Fibroblast of gingiva (primary cell): ENCODE measurements at regions not wholly inside any gene's neighbourhood (a gene's known extent, or its start where the extent isn't known, plus 50 kb on each side); places are given as distances from the start of the nearest gene placed in this dataset.
"Not testable (repeated sequence)": the region's sequence is repeated elsewhere in the genome, so short reads cannot be mapped to it uniquely, and the experiment has no call there.

ENCODE experiments used
- DNase-seq: peaks from one replicate; pipeline ENCODE4 v3.0.0-alpha.2; 2011; ENCODE audit warnings: low read depth

DNA sequence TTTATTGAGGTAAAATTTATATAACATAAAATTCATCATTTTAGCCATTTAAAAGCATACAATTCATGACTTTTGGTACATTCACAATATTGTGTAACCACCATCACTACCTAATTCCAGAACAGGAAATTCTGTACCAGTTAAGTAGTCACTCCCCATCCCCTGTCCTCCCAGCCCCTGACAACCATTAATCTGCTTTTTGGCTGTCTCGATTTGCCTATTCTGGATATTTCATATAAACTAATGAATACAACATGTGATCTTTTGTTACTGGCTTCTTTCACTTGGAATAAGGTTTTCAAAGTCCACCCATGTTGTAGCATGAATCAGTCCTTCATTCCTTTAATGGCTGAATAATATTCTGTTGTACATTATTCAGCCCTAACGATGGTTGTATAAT, 115.6 kb upstream of the KLF14 start:
- DNase-seq, result no peak

DNA sequence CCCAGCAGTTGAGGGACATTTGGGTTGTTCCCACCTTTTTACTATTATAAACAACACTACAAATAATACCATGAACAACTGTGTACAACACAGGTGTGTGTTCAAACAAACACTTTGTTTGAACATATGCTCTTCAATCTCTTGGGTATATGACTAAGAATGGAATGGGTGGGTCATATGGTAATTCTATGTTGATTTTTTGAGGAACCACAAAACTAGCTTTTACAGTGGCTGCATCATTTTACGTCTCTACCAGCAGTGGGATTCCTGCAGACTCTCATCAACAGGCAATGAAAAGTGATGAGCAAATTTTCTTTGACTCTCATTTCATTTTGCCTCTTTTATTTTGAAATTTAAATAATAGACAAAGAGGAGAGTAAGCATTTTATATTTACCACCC, 116.9 kb upstream of the KLF14 start:
- DNase-seq, result no peak

DNA sequence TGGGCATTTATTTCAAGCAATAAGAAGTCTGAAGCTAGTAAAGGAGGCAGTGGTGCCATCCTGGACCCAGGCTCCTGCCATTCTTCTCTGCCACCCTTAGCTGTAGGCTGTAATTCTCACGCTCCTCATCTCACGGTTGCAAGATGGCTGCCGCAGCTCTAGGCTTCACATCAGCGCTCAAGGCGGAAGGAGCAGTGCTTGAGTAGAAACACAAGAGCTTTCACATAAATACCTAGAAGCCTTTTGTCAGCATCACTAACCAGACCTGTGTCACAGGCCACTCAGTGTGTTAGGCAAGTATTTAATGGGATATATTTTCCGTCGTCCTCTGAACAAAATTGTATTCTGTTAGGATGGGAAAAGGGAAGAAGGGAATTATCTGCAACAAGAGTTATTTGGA, 118.9 kb upstream of the KLF14 start:
- DNase-seq, result no peak

DNA sequence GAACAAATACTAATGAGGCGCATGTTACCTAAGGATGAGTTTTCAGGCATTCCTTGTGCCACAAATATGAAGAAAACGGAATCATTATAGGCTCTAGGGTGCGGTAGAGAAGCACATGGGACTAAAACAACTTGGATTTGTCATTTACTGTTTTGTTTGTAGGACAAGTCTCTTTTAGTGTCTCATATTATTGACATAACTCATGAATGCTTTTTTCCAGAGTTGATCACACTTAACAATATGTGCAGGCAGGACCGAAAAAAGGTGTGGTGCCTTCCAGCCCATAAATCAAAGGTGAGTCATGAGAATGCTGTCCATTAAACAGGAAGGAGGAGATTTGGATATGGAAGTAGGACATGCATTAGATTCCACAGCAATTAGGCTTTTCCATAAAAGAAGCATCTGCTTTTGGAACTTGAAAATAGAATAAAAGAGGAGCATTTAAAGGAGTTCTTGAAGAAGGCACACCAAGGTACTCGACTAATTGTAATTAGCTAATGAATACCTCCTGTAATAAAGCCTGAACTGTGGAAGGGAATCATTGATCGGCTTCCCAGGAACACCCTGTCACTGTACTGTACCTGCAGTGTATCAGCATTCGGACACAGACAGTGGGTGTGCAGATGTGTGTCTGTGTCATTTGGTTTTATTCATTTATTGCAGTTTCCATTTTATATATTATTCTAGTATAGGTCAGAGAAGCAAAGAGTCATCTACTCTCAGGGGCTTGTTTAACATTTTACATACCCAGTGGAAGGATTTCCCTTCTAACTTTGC, 119.7 kb upstream of the KLF14 start:
- no peak for DNase-seq

DNA sequence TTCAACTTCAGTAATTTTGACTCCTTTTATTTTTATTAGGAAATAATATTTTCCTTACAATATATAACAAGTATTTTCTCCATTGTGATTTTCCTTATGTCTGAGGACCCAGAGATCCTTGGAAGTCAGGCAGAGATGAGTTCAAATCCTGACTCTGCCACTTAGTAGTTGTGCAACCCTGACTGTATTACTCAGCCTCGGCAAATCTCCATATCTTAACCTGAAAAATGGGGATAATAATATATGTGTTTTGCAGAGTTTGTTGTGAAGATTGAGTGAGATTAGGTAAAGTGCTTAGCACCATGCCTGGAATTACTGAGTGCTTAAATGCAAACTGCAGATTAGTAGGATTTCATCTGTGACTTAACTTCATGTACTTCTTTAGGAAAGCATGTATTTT, 120.5 kb upstream of the KLF14 start:
- no peak for DNase-seq

DNA sequence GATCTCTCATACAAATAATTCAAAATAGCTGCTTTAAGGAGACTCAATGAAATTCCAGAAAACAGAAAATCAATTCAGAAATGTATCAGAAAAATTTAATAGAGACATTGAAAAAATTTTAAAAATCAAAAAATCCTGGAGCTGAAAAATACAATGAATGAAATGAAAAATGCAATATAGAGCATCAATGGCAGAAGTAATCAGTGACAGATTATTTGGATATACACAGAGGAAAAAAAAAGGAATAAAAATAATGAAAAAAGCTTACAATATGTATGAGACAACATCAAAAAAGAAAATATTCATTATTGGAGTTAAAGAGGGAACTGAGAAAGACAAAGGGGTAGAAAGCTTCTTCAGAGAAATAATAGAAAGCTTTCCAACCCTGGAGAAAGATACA, 122.9 kb upstream of the KLF14 start:
- DNase-seq, result no peak

DNA sequence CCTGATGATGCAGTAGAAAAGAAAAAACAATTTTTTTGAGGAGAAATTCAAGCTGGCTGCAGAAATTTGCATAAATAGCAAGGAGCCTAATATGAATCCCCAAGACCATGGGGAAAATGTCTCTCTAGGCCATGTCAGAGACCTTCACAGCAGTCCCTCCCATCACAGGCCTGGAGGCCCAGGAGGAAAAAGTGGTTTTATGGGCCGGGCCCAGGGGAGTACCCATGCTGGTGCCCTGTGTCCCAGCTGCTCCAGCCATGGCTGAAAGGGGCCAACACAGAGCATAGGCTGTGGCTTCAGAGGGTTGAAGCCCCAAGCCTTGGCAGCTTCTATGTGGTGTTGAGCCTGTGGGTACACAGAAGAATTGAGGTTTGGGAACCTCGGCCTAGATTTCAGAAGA, 126.8 kb upstream of the KLF14 start:
- not testable (repeated sequence) for DNase-seq

DNA sequence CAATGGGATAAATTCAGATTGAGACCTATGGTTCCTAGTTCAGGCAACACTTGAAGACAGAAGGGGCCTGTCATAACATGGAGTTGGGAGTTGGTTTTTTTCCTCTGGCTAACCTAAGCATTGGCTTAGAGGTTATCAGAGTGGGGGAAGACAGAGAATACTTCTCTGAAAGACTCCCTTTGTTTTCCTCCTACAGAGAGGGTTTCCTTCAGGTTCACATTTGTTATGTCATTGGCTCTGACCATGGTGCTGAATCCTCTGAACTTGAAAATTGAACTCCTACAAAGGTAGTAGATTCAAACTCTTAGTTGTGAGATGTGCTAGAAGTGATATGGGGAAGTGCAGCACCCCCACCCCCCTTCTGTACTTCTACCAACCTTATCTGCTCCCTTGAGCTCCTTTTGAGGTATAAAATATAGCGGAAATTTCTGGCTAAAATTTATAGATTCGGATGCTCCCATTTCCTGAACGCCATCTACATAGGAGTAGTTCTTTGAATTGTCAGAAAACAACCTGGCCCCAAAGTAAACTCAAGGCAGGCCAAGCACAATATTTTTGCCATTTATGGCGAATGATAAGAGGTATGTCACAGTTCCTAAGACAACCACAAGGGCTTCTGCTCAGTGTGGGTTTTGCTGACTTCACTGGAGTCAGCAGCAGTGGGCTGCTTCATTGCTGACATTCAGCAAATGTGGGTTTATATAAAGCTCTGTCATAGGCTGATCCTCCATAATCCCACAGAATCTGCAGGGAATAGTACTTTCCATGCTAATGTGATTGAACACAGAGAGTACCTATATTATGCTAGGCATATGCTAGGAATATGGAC, 131.6 kb upstream of the KLF14 start:
- no peak for DNase-seq

DNA sequence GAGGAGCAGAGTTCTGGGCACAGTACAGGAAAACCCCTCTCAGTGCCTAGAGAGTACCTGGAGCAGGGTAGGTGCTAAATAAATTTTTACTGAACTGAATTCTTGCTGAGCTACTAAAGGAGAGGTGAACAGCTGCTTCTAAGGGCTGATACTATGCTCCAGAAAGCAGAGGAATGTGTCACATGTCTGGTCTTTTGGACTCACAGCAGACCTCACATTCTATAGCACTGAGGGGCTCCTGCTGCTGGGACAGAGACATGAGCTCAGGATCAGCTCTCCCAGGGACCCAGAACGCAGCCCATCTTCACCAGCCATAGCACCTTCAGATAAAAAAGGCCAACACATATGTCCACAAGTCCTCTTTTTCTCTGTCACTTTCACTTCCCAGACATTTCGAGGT, 133.0 kb upstream of the KLF14 start:
- no peak for DNase-seq

DNA sequence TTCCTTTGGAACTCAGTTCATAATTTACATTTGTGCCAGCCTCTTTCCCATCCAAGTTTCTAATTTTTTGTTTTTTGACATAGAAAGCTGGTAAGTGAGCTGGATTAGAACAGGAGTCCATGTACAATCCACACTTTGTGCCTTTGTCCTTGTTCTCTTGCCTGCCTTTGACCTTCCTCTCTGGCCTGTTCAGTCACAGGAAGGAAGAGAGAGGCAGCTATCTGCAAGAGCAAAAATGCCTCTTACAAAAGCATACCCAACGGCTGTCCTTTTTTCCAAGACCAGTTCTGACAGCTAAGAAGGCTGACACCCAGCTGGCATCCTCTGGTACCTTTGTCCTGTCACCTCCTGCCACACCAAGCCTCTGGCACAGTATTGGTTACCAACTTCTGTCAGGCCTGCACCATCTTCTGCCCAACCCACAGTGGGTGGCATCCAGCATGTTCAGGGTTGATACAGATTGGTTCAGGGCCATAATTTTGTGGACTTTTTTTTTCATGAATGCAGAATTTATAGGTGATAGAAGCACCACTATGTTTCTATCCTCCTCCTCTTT, 133.7 kb upstream of the KLF14 start:
- no peak for DNase-seq

DNA sequence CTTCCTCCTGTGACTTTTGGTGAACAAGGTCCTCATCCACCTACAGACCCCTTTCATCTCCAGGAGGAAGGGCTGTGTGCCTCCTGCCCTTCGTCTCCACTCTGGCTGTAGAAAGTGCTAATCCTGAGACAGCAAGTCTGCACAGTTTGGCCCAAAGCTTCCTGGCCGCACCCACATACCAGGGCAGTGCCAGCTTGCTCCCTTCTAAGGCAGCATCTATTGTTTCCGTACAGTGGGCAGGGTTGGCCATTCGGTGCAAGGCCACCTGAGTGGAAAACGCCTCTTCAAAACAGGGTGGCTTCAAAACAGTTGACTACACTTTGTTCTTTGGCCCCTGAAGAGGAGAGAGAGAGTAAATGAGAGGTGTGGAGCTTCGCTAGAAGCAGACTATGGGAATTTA, 134.1 kb upstream of the KLF14 start:
- no peak for DNase-seq

DNA sequence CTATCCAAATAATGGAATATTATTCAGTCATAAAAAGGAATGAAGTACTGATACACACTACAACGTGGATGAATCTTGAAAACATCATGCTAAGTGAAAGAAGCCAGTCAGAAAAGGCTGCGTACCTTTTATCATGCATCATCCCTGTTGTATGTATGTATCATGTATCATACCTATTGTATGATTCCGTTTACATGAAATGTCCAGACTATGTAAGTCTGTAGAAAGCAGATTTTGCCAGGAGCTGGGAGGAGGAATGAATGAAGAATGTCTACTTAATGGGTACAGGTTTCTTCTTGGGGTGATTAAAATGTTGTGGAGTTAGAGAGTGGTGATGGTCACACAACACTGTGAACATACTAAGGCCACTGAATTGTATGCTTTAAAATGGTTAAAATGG, 135.9 kb upstream of the KLF14 start:
- DNase-seq, result no peak

DNA sequence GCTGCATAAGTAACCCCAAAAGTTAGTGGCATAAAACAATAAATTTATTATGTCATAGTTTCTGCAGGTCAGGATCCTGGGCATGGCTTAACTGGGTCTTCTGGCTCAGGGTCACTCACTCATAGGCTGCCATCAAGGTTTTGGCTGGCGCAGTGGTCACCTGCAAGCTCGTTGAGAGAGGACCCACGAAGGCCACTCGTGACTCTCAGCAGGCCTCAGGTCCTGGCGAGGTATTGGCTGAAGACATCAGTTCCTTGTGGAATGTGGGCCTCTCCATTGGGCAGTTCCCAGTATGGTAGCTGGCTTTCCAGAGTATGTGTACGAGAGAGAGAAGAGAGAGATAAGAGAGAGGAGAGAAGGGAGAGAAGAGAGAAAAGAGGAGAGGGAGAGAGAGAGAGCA, 138.3 kb upstream of the KLF14 start:
- DNase-seq, result no peak

DNA sequence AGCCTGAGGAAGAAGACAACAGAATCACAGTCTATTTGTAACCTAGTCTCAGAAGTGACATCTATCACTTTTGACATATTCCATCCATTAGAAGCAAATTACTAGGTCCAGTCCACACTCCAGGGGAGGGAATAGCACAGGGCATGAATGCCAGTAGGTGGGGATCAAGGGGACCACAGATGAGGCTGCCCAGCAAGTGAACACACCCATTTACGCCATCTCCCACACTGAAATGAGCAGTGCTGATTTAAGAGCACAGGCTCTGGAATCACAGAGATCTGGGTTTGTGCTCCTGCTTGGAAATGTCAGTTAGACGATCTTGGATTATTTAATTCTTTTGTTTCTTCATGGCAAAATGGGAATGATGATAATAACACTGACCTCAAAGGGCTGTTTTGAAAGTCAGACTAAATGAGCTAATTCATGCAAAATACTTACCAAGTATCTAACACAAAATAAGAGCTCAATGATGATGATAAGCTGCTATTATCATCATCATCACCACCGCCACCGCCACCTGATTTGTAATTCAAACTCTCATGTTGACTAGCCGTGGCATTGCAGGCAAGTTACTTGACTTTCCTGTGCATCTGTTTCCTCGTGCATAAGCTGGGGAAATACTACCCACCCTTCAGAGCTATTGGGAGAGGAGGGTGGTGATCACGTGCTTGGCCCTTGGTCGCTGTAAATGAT, 138.9 kb upstream of the KLF14 start:
- DNase-seq, result no peak

DNA sequence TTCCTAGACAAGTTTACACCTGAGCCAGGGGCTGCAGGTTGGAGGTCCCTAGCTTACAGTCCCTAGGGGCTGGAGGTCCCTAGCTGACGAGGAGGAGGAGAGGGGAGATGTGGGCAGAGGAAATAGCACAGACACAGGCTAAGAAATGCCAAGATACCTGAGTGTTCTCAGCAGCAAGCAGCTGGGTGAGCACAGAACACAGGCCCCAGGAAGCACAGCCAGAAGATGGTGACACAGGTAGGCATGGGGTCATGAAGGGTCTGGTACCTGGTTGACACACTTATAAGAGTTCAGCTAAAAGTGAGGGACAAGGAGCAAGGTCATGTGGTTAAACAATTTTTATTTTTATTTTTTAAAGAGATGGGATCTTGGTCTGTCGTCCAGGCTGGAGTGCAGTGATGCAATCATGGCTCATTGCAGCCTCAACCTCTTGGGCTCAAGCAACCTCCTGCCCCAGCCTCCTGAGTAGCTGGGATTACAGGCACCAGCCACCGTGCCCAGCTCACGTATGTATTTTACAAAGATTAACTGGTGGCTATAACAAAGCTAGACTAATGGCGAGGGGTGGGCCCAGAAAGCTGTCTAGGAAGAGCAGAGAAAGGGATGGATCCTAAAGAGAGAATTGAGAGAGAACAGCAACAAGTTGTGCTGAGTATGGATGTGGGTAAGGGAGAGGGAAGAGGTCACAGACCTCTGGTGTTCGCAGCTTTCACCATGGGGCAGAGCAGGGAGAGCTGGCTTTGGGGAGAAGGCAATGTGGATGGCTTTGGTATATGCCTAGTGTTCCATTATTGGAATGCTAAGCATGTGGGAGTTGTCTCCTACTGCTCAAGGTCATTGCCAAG, 140.3 kb upstream of the KLF14 start:
- no peak for DNase-seq

DNA sequence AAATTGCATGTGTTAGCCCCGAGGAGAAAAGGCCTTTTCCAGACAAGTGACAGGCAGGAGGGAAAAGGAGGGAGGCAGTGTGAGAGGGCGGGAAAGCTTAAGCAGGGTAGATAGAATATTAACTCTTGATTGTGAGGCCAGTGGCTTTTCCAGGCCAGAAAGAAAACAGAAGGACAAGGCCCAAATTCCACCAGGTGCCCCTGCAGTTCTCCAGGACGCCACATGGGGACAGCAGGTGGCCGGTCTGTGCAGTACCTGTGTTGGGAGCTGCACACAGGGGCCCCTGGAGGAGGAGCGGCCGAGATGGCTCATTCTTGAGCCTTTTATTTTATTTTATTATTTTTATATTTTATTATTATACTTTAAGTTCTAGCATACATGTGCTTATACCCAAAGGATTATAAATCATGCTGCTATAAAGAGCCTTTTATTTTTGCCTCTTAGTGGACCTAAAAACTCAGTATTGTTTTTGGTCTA, 141.3 kb upstream of the KLF14 start:
- no peak for DNase-seq

DNA sequence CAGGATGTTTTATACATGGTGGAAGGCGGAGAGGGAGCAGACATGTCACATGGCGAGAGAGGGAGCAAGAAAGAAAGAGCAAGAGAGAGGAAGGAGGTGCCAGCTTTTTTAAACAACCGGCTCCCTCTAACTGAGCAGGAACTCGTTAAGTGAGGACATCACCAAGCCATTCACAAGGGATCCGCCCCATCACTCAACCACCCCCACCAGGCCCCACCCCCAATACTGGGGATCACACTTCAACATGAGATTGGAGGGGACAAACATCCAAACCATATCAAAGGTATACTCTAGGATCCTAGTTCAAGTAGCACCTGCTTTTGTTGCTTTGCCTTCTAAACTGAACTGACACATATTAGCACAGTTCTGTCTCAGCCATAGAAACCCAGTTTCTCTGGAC, 141.9 kb upstream of the KLF14 start:
- DNase-seq, result no peak

DNA sequence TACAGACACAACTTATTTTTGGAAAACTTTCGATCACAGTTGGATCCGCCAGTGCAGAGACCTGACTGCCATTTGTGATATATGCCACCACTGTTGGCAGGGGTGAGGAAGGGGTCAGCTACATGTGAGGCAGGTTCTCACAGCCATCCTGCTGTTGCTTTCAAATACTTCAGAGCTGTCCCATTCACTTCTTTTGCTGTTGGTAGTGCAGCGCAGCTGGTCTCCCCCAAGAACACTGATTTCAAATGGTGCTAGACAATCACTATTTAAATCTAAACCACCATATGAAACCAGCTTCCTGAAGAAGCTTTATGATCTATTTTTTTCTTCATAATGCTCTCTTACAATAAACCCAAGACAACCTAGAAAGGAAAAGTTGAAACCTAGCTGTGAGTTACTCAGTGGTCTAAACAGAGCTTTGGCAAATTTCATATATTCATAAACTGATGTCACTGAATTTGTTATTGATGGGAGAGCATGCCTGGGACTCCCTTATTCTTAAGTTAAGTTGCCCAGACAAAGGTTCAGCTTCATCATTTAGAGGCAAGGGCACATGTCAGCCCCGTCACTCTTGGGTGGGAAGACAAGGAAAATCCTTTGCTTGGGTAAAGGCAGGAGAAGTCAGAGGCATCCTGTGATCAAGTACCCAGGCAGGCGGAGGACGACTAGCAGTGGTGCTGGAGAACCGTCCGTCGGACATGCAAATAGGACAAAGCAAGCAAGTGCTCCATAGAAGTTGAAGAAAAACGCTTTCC, 143.4 kb upstream of the KLF14 start:
- no peak for DNase-seq

DNA sequence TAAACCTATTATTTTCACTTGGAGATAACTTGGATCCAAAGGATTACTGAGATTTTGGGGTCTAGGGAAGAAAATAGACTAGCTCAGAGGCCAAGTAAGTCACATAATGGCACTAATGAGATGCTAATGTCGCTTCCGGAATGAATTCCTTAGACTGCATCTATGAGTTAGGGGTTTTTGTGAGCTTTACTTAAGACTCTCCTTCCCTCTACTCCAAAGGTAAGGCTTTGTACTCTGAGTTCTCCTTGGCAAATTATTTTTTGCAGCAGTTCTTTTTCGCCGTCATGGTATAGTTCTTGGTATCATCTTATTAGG, 143.9 kb upstream of the KLF14 start:
- no peak for DNase-seq

DNA sequence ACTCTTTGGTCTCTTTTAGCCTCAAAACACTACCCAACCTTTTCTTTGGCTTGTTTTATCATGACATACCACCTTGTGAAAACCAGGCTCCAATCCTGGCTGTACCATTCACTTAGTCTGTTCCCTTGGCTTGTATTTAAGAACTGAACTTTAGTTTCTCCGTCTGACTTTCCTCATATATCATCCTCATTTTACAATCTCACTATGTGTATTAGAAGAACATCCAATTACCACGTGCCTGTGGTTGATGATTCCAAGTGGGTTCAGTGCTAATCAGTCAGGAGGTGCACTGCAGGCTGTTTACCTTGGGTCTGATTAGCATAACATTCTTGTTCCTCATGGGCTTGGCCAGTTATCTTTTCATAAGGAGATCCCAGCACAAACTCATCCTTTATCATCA, 144.8 kb upstream of the KLF14 start:
- DNase-seq, result no peak

DNA sequence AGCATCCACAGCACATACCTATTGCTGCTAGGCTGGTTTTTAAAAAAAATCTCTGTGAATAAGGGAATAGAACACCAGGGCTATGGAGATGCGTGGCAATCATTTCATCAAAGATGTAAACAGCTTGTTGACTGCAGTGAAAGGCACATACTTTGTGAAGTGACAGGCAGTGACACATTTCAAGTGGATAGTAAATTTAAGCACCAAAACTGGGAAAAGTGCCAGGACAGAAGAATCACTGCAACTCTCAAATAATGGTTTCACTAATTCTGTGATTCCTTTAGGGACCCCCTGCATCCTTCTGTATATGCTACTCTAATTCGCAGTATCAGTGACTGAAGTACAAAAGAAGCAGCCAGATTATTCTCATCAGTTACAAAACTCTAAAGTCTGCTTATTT, 145.2 kb upstream of the KLF14 start:
- no peak for DNase-seq
